B cell (primary cell): ENCODE measurements at regions not wholly inside any gene's neighbourhood (a gene's known extent, or its start where the extent isn't known, plus 50 kb on each side); places are given as distances from the start of the nearest gene placed in this dataset.

Experiments
- EZH2 ChIP-seq: IDR thresholded peaks from 2 replicates; pipeline ENCODE4 v1.6.1; 2012; ENCODE audit warnings: borderline replicate concordance, low read depth, mild to moderate bottlenecking, moderate library complexity, low read length; ENCODE audit not compliant: insufficient read depth, poor library complexity, severe bottlenecking
- TF ChIP-seq, protein P1 (sequence below): fragments of 200-600 bp; IDR thresholded peaks from one replicate; pipeline ENCODE4 v1.8.0; 2022; ENCODE audit warnings: antibody characterized with exemption, mild to moderate bottlenecking

DNA sequence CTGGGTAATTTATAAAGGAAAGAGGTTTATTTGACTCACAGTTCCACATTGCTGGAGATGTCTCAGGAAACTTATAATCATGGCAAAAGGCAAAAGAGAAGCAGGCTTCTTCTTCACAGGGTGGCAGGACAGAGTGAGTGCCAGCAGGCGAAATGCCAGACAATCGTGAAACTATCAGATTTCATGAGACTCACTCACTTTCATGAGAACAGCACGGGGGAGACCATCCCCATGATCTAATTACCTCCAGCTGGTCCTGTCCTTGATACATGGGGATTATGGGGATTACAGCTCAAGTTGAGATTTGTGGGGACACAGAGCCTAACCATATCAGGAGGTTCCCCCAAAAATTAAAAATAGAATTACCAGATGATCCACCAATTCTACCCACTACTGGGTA lies 675.5 kb upstream of the SLC8A1 start:
- TF ChIP-seq, protein P1, sequence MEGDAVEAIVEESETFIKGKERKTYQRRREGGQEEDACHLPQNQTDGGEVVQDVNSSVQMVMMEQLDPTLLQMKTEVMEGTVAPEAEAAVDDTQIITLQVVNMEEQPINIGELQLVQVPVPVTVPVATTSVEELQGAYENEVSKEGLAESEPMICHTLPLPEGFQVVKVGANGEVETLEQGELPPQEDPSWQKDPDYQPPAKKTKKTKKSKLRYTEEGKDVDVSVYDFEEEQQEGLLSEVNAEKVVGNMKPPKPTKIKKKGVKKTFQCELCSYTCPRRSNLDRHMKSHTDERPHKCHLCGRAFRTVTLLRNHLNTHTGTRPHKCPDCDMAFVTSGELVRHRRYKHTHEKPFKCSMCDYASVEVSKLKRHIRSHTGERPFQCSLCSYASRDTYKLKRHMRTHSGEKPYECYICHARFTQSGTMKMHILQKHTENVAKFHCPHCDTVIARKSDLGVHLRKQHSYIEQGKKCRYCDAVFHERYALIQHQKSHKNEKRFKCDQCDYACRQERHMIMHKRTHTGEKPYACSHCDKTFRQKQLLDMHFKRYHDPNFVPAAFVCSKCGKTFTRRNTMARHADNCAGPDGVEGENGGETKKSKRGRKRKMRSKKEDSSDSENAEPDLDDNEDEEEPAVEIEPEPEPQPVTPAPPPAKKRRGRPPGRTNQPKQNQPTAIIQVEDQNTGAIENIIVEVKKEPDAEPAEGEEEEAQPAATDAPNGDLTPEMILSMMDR = no peak
- TF ChIP-seq EZH2 = no peak
